ENCODE measurements at regions not wholly inside any gene's neighbourhood (a gene's known extent, or its start where the extent isn't known, plus 50 kb on each side); places are given as distances from the start of the nearest gene placed in this dataset.

DNA sequence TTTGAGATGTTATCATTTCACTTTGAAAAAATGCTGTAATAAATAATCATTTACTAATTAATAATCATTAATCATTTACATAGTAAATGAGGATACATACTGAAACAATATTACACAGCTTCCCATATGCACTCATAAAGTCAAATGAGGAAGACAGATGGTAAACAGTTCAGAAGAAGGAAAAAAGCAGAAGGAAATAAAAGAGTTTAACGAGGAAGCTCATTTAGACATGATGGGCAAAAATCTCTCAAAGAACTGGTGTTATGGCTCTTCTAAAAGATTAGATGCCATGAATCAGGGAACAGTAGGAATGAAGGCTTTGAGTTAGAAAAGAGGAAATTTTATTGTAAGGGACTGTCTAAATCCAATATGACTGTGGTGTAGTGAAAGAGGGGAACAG lies 347.6 kb downstream of the PTPRC start:
- no peak overlapping the region for H3K4me3 ChIP-seq
- no peak overlapping the region for H3K27ac ChIP-seq
- no peak for DNase-seq
- TF ChIP-seq, protein P1, sequence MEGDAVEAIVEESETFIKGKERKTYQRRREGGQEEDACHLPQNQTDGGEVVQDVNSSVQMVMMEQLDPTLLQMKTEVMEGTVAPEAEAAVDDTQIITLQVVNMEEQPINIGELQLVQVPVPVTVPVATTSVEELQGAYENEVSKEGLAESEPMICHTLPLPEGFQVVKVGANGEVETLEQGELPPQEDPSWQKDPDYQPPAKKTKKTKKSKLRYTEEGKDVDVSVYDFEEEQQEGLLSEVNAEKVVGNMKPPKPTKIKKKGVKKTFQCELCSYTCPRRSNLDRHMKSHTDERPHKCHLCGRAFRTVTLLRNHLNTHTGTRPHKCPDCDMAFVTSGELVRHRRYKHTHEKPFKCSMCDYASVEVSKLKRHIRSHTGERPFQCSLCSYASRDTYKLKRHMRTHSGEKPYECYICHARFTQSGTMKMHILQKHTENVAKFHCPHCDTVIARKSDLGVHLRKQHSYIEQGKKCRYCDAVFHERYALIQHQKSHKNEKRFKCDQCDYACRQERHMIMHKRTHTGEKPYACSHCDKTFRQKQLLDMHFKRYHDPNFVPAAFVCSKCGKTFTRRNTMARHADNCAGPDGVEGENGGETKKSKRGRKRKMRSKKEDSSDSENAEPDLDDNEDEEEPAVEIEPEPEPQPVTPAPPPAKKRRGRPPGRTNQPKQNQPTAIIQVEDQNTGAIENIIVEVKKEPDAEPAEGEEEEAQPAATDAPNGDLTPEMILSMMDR (IDR thresholded peaks at IDR 0.05 in 4 of 5, conservative IDR thresholded peaks at IDR 0.05 in 1 of 5) = no peak
- no peak for TF ChIP-seq POLR2A (IDR thresholded peaks at IDR 0.05)
- intact Hi-C loops (cut with DNase I; ENCODE audit: low total_unique reads) = no loop called here
- no peaks in the 10 kb centered on the region for H3K4me1 ChIP-seq
- H3K36me3 ChIP-seq = no peaks in the 10 kb centered on the region
- in situ Hi-C loops (cut with MboI; ENCODE audit: low sequenced_read_pairs in 4 of 4) = no loop called here
- no peaks in the 10 kb centered on the region for H3K27me3 ChIP-seq
- no peak for ATAC-seq
- H3K9me3 ChIP-seq = no peaks in the 10 kb centered on the region

DNA sequence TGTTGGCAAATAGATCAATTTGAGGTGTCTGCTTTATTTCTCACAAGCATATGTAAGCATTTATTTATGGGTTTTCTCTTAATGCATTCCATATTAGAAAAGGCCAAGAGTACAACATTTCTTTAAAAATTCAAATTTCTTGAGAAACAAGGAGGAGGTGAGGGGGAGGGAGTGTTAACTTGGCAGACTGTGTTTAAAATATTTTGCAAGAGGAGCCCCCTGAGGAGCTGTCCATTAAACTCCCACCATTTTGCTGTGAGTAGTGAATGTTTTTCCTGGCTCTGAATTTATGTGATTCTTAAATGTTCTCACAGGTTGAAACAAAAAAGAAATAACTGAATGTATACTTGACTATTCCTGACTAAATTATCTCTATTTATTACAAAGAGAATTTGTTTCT lies 363.8 kb downstream of the PTPRC start:
- no peak for TF ChIP-seq POLR2A (IDR thresholded peaks at IDR 0.05)
- TF ChIP-seq, protein P1 (IDR thresholded peaks at IDR 0.05 in 4 of 5, conservative IDR thresholded peaks at IDR 0.05 in 1 of 5) = no peak
- no peaks in the 10 kb centered on the region for H3K9me3 ChIP-seq
- H3K27me3 ChIP-seq = no peaks in the 10 kb centered on the region
- no peak overlapping the region for H3K4me3 ChIP-seq
- in situ Hi-C loops (cut with MboI; ENCODE audit: low sequenced_read_pairs in 4 of 4) (no loop called here), intact Hi-C loops (cut with DNase I; ENCODE audit: low total_unique reads) (no loop called here)
- H3K36me3 ChIP-seq = no peaks in the 10 kb centered on the region
- ATAC-seq = no peak
- no peaks in the 10 kb centered on the region for H3K4me1 ChIP-seq
- no peak for DNase-seq
- H3K27ac ChIP-seq = no peak overlapping the region

DNA sequence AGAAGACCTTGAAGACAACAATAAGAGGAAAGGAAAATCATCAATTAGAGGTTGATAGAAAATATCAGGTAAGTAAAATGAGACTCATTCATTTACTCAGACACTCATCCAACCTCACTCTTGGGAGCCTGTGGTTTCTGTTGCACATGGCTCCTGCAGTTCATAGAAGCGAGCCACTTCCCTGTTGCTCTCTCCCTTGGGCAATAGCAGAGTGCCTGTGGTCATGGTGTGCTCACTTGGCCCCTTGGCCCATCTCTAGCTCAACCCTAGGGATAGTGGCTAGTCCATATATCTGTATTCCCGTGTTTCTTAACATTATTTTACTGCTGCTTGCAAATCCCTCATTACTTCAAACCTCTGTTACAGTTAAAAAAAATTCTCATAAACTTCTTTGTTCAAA lies 368.6 kb downstream of the PTPRC start:
- DNase-seq = no peak
- intact Hi-C loops (cut with DNase I; ENCODE audit: low total_unique reads) (no loop called here), in situ Hi-C loops (cut with MboI; ENCODE audit: low sequenced_read_pairs in 4 of 4) (no loop called here)
- Histone ChIP-seq H3K36me3 (no peaks in the 10 kb centered on the region), H3K9me3 (no peaks in the 10 kb centered on the region), H3K27me3 (no peaks in the 10 kb centered on the region), H3K4me3 (no peak overlapping the region), H3K4me1 (peaks cover 0 to 4% of the 10 kb centered on the region in 2 donors), H3K27ac (no peak overlapping the region)
- TF ChIP-seq, protein P1 (IDR thresholded peaks at IDR 0.05 in 4 of 5, conservative IDR thresholded peaks at IDR 0.05 in 1 of 5) = no peak
- TF ChIP-seq POLR2A (IDR thresholded peaks at IDR 0.05) = no peak
- ATAC-seq = no peak

GRCh38 chr1:199009447-199009846 lies 370.6 kb downstream of the PTPRC start:
- ATAC-seq (no peak), DNase-seq (no peak)
- in situ Hi-C loops (cut with MboI; ENCODE audit: low sequenced_read_pairs in 4 of 4) = no loop called here
- TF ChIP-seq, protein P1 (IDR thresholded peaks at IDR 0.05 in 4 of 5, conservative IDR thresholded peaks at IDR 0.05 in 1 of 5) = no peak
- no peak for TF ChIP-seq POLR2A (IDR thresholded peaks at IDR 0.05)
- Histone ChIP-seq H3K27me3 (no peaks in the 10 kb centered on the region), H3K4me1 (peaks cover 0 to 4% of the 10 kb centered on the region in 2 donors), H3K9me3 (no peaks in the 10 kb centered on the region), H3K27ac (no peak overlapping the region), H3K4me3 (no peak overlapping the region), H3K36me3 (no peaks in the 10 kb centered on the region)
- intact Hi-C loops (cut with DNase I; ENCODE audit: low total_unique reads) = no loop called here

- Histone ChIP-seq H3K9me3 (no peaks in the 10 kb centered on the region), H3K4me3 (no peak overlapping the region), H3K27me3 (no peaks in the 10 kb centered on the region), H3K4me1 (peaks cover 0 to 4% of the 10 kb centered on the region in 2 donors), H3K36me3 (no peaks in the 10 kb centered on the region), H3K27ac (no peak overlapping the region)
- intact Hi-C loops (cut with DNase I; ENCODE audit: low total_unique reads) (no loop called here), in situ Hi-C loops (cut with MboI; ENCODE audit: low sequenced_read_pairs in 4 of 4) (no loop called here)
- DNase-seq (no peak), ATAC-seq (no peak)
- no peak for TF ChIP-seq POLR2A (IDR thresholded peaks at IDR 0.05)
- TF ChIP-seq, protein P1 (IDR thresholded peaks at IDR 0.05 in 4 of 5, conservative IDR thresholded peaks at IDR 0.05 in 1 of 5) = no peak
These were observed 371.7 kb downstream of the PTPRC start for GRCh38 chr1:199010492-199010891.

All from gastrocnemius medialis (tissue), 4 donors.